Nephron progenitor cell (in vitro differentiated cells): ENCODE measurements at regions not wholly inside any gene's neighbourhood (a gene's known extent, or its start where the extent isn't known, plus 50 kb on each side); places are given as distances from the start of the nearest gene placed in this dataset.

Source experiments
- DNase-seq: peaks from one replicate; pipeline ENCODE4 v3.0.0; 2021
- H3K27ac Mint-ChIP-seq: 2 replicates; pipeline ENCODE4 v1.8.0; 2021; ENCODE audit warnings: mild to moderate bottlenecking, moderate library complexity, mixed read lengths
- H3K27me3 Mint-ChIP-seq: 2 replicates; pipeline ENCODE4 v1.8.0; 2021; ENCODE audit warnings: mild to moderate bottlenecking, low read depth, mixed read lengths; ENCODE audit not compliant: poor library complexity
- H3K36me3 Mint-ChIP-seq: 2 replicates; pipeline ENCODE4 v1.8.0; 2021; ENCODE audit warnings: low read depth, mixed read lengths
- H3K4me1 Mint-ChIP-seq: 2 replicates; pipeline ENCODE4 v1.8.0; 2021; ENCODE audit warnings: mixed read lengths
- H3K4me3 Mint-ChIP-seq: 2 replicates; pipeline ENCODE4 v1.8.0; 2021; ENCODE audit warnings: mild to moderate bottlenecking, moderate library complexity, mixed read lengths
- H3K9me3 Mint-ChIP-seq: 2 replicates; pipeline ENCODE4 v1.8.0; 2021; ENCODE audit warnings: mild to moderate bottlenecking, moderate library complexity, mixed read lengths
- TF ChIP-seq, protein P1 (sequence below): fragments of 200-600 bp; sonication (generic); IDR thresholded peaks from 2 replicates; pipeline ENCODE4 v1.5.0; 2021; ENCODE audit warnings: antibody characterized with exemption

- TF ChIP-seq, protein P1, sequence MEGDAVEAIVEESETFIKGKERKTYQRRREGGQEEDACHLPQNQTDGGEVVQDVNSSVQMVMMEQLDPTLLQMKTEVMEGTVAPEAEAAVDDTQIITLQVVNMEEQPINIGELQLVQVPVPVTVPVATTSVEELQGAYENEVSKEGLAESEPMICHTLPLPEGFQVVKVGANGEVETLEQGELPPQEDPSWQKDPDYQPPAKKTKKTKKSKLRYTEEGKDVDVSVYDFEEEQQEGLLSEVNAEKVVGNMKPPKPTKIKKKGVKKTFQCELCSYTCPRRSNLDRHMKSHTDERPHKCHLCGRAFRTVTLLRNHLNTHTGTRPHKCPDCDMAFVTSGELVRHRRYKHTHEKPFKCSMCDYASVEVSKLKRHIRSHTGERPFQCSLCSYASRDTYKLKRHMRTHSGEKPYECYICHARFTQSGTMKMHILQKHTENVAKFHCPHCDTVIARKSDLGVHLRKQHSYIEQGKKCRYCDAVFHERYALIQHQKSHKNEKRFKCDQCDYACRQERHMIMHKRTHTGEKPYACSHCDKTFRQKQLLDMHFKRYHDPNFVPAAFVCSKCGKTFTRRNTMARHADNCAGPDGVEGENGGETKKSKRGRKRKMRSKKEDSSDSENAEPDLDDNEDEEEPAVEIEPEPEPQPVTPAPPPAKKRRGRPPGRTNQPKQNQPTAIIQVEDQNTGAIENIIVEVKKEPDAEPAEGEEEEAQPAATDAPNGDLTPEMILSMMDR, result no peak
- no peak overlapping the region for H3K4me3 Mint-ChIP-seq
- no peak overlapping the region for H3K27ac Mint-ChIP-seq
- no peak for DNase-seq
- no peaks in the 10 kb centered on the region for H3K36me3 Mint-ChIP-seq
- peaks cover 24% of the 10 kb centered on the region for H3K4me1 Mint-ChIP-seq
- peaks cover 19% of the 10 kb centered on the region for H3K27me3 Mint-ChIP-seq
- no peaks in the 10 kb centered on the region for H3K9me3 Mint-ChIP-seq
Measured at GRCh38 chr1:4518621-4519020, 135.8 kb upstream of the AJAP1 start.

DNA sequence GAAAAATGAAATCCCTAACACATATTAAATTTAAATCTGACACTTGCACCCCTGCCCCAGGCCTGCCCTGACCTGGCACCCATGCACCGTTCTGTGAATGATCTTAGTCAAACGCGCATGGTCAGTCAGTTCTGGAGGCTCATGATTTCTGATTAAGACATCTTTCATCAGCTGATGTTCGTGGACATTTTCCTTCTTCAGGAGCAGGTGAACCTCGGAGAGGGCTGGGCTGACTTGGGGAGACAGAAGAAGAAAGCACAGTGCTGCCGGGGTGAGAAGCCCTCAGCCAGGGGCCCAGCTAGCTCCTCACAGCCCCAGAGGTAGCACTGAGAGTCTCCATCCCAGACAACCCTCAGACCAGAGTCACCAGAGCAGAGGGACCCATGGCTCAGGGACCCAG, 134.5 kb upstream of the AJAP1 start:
- H3K27ac Mint-ChIP-seq, result no peak overlapping the region
- DNase-seq, result no peak
- no peaks in the 10 kb centered on the region for H3K36me3 Mint-ChIP-seq
- peaks cover 22% of the 10 kb centered on the region for H3K4me1 Mint-ChIP-seq
- H3K9me3 Mint-ChIP-seq, result no peaks in the 10 kb centered on the region
- peaks cover 19% of the 10 kb centered on the region for H3K27me3 Mint-ChIP-seq
- TF ChIP-seq, protein P1, result no peak
- no peak overlapping the region for H3K4me3 Mint-ChIP-seq

GRCh38 chr1:4523551-4523950, 130.9 kb upstream of the AJAP1 start:
- no peak overlapping the region for H3K4me3 Mint-ChIP-seq
- H3K36me3 Mint-ChIP-seq, result no peaks in the 10 kb centered on the region
- H3K4me1 Mint-ChIP-seq, result no peaks in the 10 kb centered on the region
- no peak overlapping the region for H3K27ac Mint-ChIP-seq
- peaks cover 23% of the 10 kb centered on the region for H3K27me3 Mint-ChIP-seq
- TF ChIP-seq, protein P1, result no peak
- no peak for DNase-seq
- no peaks in the 10 kb centered on the region for H3K9me3 Mint-ChIP-seq

DNA sequence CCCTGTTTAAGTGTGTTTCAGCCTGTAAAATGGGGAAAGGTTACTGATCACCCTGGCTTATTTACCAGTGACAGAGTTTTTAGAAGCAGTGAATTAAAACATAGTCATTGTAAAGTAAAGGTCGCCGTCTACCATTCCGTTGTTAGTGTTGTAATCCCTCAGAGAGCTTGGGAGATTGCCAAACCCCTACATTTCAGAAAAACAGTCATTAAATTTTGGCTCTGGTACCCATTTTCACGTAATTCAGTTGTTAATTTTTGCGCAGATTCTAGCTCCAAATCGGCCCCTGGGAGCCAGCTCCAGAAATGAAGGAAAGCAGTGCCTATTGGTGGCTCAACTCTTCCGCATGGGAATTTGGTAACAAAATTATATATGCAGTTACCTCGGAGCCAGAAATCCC, 127.7 kb upstream of the AJAP1 start:
- TF ChIP-seq, protein P1, result no peak
- no peak overlapping the region for H3K4me3 Mint-ChIP-seq
- no peaks in the 10 kb centered on the region for H3K36me3 Mint-ChIP-seq
- H3K27ac Mint-ChIP-seq, result no peak overlapping the region
- no peak for DNase-seq
- peaks cover 5% of the 10 kb centered on the region for H3K4me1 Mint-ChIP-seq
- peaks cover 32% of the 10 kb centered on the region for H3K27me3 Mint-ChIP-seq
- H3K9me3 Mint-ChIP-seq, result no peaks in the 10 kb centered on the region

- Mint-ChIP-seq H3K9me3 (no peaks in the 10 kb centered on the region), H3K4me3 (no peak overlapping the region), H3K27ac (no peak overlapping the region), H3K36me3 (no peaks in the 10 kb centered on the region), H3K27me3 (peaks cover 29% of the 10 kb centered on the region), H3K4me1 (peaks cover 5% of the 10 kb centered on the region)
- DNase-seq, result no peak
- TF ChIP-seq, protein P1, result no peak
Measured at GRCh38 chr1:4527819-4528218, 126.6 kb upstream of the AJAP1 start.

DNA sequence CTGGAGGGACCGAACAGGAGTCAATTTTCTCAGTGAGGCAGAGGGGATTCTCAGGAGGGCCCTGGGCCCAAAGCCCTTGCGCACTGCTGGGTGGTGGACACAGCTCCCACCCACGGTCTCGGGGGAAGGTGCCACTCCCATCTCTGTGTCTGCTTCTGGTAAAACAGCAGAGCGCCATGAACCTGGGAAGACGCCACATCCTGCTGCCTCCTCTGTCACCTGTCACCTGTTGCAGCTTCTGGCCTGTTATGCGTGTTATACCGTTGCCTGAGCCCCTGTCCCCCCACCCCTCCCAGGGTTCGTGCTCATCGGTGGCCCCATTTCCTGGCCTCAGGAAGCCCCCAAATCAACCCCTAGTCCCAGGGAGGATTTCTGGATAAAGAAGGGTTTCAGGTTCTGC, 125.8 kb upstream of the AJAP1 start:
- Mint-ChIP-seq H3K27ac (no peak overlapping the region), H3K4me1 (peaks cover 5% of the 10 kb centered on the region), H3K9me3 (no peaks in the 10 kb centered on the region), H3K27me3 (peaks cover 33% of the 10 kb centered on the region), H3K36me3 (no peaks in the 10 kb centered on the region), H3K4me3 (no peak overlapping the region)
- TF ChIP-seq, protein P1, result no peak
- no peak for DNase-seq
